Neural crest cell (in vitro differentiated cells): ENCODE measurements at regions not wholly inside any gene's neighbourhood (a gene's known extent, or its start where the extent isn't known, plus 50 kb on each side); places are given as distances from the start of the nearest gene placed in this dataset.
A peak's percentile ranks its signal among the peaks of the same experiment; 100 is the strongest.

Source experiments
- DNase-seq: peaks from one replicate; pipeline ENCODE4 v3.0.0; 2021; ENCODE audit warnings: low read depth, mixed read lengths, low spot score
- H3K27ac Mint-ChIP-seq: one replicate; pipeline ENCODE4 v1.8.0; 2021; ENCODE audit warnings: mild to moderate bottlenecking, mixed read lengths; ENCODE audit not compliant: unreplicated experiment
- H3K27me3 Mint-ChIP-seq: 2 replicates; pipeline ENCODE4 v1.8.0; 2021; ENCODE audit warnings: low read depth, mild to moderate bottlenecking, mixed read lengths
- H3K36me3 Mint-ChIP-seq: 2 replicates; pipeline ENCODE4 v1.8.0; 2021; ENCODE audit warnings: low read depth, mild to moderate bottlenecking, mixed read lengths
- H3K4me1 Mint-ChIP-seq: 2 replicates; pipeline ENCODE4 v1.8.0; 2021; ENCODE audit warnings: mixed read lengths
- H3K4me3 Mint-ChIP-seq: one replicate; pipeline ENCODE4 v1.8.0; 2021; ENCODE audit warnings: mild to moderate bottlenecking, mixed read lengths
- H3K9me3 Mint-ChIP-seq: 2 replicates; pipeline ENCODE4 v1.8.0; 2021; ENCODE audit warnings: mixed read lengths
- TF ChIP-seq, protein P1 (sequence below): fragments of 200-600 bp; sonication (generic); conservative IDR thresholded peaks from 2 replicates; pipeline ENCODE4 v1.5.0; 2021; ENCODE audit warnings: antibody characterized with exemption, mild to moderate bottlenecking

DNA sequence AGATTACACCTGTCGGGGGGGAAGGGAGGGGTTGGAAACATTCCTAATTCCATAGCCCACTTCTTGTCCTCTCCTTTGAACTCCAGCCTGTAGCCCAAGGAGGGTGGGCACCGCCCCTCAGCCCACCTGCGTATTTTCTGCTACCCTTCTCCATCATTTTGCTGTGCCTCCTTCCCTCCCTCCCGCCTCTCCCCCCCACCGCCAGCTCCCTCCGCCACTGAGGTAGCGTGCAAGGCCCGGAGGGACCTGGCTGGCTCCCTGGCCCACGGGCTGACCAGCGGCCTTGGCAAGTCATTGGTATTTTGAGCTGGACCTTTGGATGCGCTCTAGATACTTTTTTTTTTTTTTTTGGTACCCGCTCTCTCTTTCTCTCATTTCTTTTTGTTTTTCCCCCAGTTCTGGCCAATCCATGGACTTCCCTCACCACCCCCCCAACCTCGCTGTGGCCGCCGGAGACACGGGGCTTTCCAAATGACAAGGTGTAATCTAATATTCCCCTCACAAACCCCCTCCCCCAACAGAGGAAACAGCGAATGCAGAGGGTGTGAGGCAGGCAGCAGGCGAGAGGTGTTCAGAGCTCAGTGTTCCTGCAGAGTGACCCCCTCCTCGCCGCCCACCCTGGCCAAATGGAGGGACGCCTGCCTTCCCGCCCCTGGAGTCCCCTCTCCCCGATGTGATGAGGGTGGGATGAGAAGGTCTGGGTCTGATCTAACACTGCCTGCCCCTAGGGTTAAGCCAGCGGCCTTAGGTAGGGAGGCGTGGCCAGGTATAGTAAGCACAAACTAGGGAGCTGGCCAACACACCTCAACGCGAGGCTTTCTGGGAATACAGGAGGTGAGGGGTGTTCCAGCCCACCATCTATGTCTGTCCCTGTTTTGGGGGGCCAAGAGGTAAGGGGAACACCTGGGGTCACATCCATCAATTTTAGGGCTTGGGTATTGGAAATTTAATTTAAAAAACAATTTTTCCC is 89.2 kb downstream of the PTPRS start:
- TF ChIP-seq, protein P1, sequence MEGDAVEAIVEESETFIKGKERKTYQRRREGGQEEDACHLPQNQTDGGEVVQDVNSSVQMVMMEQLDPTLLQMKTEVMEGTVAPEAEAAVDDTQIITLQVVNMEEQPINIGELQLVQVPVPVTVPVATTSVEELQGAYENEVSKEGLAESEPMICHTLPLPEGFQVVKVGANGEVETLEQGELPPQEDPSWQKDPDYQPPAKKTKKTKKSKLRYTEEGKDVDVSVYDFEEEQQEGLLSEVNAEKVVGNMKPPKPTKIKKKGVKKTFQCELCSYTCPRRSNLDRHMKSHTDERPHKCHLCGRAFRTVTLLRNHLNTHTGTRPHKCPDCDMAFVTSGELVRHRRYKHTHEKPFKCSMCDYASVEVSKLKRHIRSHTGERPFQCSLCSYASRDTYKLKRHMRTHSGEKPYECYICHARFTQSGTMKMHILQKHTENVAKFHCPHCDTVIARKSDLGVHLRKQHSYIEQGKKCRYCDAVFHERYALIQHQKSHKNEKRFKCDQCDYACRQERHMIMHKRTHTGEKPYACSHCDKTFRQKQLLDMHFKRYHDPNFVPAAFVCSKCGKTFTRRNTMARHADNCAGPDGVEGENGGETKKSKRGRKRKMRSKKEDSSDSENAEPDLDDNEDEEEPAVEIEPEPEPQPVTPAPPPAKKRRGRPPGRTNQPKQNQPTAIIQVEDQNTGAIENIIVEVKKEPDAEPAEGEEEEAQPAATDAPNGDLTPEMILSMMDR, result no peak
- Mint-ChIP-seq H3K4me3 (no peak overlapping the region), H3K36me3 (peaks cover 42% of the 10 kb centered on the region), H3K27me3 (no peaks in the 10 kb centered on the region), H3K9me3 (peaks cover 2% of the 10 kb centered on the region), H3K27ac (no peak overlapping the region), H3K4me1 (peaks cover 18% of the 10 kb centered on the region)
- DNase-seq, result no peak

DNA sequence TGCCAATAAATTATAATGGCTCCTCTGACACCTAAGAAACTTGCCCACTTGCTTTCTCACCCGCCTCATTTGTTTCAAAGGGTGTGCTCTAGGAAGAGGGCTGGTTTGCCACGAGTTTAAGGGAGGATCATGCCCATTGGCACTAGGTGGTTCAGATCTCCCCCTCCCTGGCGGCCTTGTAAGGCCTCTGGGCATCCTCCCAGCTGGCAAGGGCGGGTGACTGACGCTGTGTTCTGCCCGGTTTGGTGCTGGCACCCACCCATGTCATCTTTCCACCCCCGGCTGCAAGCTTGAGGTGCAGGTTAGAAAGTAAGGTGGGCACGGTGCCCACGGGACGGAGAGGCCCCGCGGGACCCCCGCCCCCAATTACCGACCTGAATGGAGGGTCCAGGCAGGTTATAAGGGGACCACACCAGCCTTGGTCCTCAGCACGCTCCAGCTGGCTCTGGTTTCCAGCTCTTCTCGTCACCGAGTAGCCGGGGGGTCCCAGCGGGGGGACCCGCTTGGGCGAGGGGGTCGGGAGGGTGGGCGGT is 90.4 kb downstream of the PTPRS start:
- Mint-ChIP-seq H3K27ac (no peak overlapping the region), H3K36me3 (peaks cover 30% of the 10 kb centered on the region), H3K4me1 (peaks cover 18% of the 10 kb centered on the region), H3K4me3 (no peak overlapping the region), H3K27me3 (no peaks in the 10 kb centered on the region), H3K9me3 (peaks cover under 1% of the 10 kb centered on the region)
- TF ChIP-seq, protein P1, result no peak
- no peak for DNase-seq

DNA sequence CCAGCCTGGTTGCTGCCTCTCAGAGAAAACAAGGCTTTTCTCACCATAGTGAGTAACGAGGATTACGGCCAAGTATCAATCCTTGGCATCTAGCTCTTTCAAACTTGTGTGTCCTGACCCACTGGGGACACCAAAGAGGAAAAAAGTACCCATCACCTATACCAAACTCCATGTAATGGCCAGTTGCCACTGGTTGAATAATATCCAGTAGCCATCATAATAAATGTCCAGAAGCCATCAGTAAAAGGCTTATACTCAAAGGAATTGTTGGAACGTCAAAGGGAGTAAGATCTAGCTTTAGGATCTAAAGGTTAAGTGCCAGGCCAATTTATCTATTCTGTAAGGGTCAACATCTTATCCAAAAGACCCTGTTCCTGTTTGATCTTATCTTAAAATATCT is 91.1 kb downstream of the PTPRS start:
- no peak overlapping the region for H3K27ac Mint-ChIP-seq

DNA sequence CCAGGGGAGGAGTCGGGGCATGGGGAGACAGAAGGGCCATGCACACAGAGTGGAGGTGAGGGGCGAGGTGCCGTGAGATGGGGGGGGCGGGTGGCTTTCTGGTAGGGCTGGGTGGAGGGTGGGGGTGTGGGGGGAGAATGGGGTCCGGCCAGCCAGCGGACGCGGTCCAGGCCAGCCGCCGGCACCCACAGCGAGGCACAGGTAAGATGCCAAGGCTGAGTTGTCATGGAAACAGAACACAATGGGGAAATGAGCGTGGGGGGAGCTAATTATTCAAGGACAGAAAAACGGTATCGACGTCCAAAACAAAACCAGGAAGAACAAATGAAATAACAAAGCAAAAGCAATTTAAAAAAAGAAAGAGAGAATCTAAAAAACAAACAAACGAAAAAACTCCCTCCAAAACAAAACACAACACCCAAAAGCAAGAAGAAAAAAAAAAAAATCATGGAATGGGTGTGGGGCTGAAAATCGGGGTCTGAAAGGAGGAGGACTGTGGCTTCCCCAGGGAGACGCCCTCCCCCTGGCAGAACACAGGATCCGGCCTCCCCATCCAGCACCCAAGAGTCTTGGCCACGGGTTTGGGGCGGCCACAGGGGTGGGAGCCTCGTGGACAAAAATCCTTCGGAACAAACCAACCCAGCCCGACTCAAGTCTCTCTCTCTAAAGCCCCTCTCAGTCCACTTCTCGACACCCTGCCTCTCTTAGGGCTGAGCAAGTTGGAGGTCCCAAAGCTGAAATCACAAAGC is 92.5 kb downstream of the PTPRS start:
- H3K4me3 Mint-ChIP-seq, result no peak overlapping the region
- no peaks in the 10 kb centered on the region for H3K27me3 Mint-ChIP-seq
- H3K27ac Mint-ChIP-seq, result peak overlapping the region; percentile 57
- peaks cover 14% of the 10 kb centered on the region for H3K36me3 Mint-ChIP-seq
- peaks cover 18% of the 10 kb centered on the region for H3K4me1 Mint-ChIP-seq
- TF ChIP-seq, protein P1, result no peak
- H3K9me3 Mint-ChIP-seq, result no peaks in the 10 kb centered on the region
- DNase-seq, result no peak

More for the DNA sequence above, 91.1 kb downstream of the PTPRS start:
- Mint-ChIP-seq H3K9me3 (no peaks in the 10 kb centered on the region), H3K27me3 (no peaks in the 10 kb centered on the region), H3K36me3 (peaks cover 24% of the 10 kb centered on the region), H3K4me1 (peaks cover 18% of the 10 kb centered on the region), H3K4me3 (no peak overlapping the region)
- TF ChIP-seq, protein P1, result no peak
- DNase-seq, result no peak

DNA sequence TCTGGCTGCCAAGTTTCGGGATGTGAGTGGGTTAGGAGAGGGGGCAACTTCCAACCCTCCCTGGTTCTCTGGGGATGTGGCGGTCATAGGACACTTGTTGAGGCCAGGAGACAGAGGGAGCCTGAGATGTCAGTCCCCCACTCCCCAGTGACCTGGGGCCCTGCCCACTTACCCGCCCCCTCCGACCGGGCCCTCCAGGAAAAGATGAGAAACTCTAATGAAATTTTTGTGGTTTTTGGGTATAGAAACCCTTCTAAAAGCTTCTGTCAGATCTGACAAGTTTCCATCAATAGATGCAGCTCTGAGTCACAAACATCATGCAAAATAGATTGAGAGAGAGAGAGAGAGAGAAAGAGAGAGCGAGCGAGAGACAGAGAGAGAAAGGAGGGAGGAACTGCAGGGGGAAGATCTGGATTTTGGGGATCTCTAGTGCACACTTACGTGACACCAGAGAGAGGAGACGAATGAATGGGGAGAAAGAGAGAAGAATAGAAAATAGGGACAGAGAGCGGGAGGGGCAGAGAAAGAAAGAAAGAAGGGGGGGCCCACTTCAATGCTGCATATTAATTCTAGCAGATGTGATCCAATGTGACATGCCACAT is 94.0 kb downstream of the PTPRS start:
- no peak for DNase-seq
- H3K27ac Mint-ChIP-seq, result no peak overlapping the region
- TF ChIP-seq, protein P1, result no peak
- no peaks in the 10 kb centered on the region for H3K9me3 Mint-ChIP-seq
- H3K27me3 Mint-ChIP-seq, result no peaks in the 10 kb centered on the region
- H3K4me3 Mint-ChIP-seq, result no peak overlapping the region
- peaks cover 14% of the 10 kb centered on the region for H3K36me3 Mint-ChIP-seq
- peaks cover 18% of the 10 kb centered on the region for H3K4me1 Mint-ChIP-seq
